ENCODE measurements at regions not wholly inside any gene's neighbourhood (a gene's known extent, or its start where the extent isn't known, plus 50 kb on each side); places are given as distances from the start of the nearest gene placed in this dataset.

- H4K5ac ChIP-seq (ENCODE audit: insufficient read length, low read depth, low read length): no peak overlapping the region
- no peak overlapping the region for H3K23ac ChIP-seq (ENCODE audit: insufficient read length, low read depth, low read length)
- no peak overlapping the region for H3K4ac ChIP-seq (ENCODE audit: low read depth, low read length)
- no peak overlapping the region for H4K91ac ChIP-seq (ENCODE audit: insufficient read length, low read depth, low read length)
- no peak overlapping the region for H2BK20ac ChIP-seq (ENCODE audit: low read depth, low read length, poor library complexity, severe bottlenecking)
- peaks cover 29 to 55% (median 38%) of the 10 kb centered on the region in 3 experiments for H3K36me3 Mint-ChIP-seq (ENCODE audit: insufficient read depth in 1 of 3, low read depth in 3 of 3)
- no peaks in the 10 kb centered on the region for H3K4me1 ChIP-seq (ENCODE audit: insufficient read depth, low read length)
- no peak overlapping the region for H2BK12ac ChIP-seq (ENCODE audit: insufficient read length, low read depth, low read length)
- no peak overlapping the region for H3K14ac ChIP-seq (ENCODE audit: insufficient read depth, low read length)
- no peak overlapping the region for H3K56ac ChIP-seq (ENCODE audit: insufficient read length, low read depth, low read length)
- DNase-seq: no peak
- TF ChIP-seq CTCF (conservative IDR thresholded peaks at IDR 0.05): no peak
- no peak overlapping the region for H2AK5ac ChIP-seq (ENCODE audit: insufficient read length, low read length)
- H3K79me1 ChIP-seq (ENCODE audit: insufficient read depth, low read depth, low read length, poor library complexity, severe bottlenecking): no peaks in the 10 kb centered on the region
- peaks cover 25 to 40% of the 10 kb centered on the region in 2 experiments for H3K9me3 Mint-ChIP-seq
- WGBS (ENCODE audit: extremely low coverage, insufficient read length, low lambda C conversion rate): no CpG with 5 or more reads among the region's 2 CpGs
- H4K8ac ChIP-seq (replicated peaks; ENCODE audit: insufficient read length, low read depth, low read length): no peak overlapping the region
- H3K9ac ChIP-seq (ENCODE audit: extremely low read depth, insufficient read length, low read length): no peak overlapping the region
- no peak overlapping the region; a peak in 1 of 7 replicates for H3K27ac Mint-ChIP-seq
- no peaks in the 10 kb centered on the region for H3K9me3 ChIP-seq (ENCODE audit: control insufficient read depth, low read depth, low read length)
- peaks cover 30% of the 10 kb centered on the region for H3K27me3 Mint-ChIP-seq (ENCODE audit: low read depth)
- H3K79me2 ChIP-seq (ENCODE audit: insufficient read depth, low read length): peaks cover 2% of the 10 kb centered on the region; the same call in 1 of the 2 replicates
- no peaks in the 10 kb centered on the region for H4K20me1 ChIP-seq (ENCODE audit: control insufficient read depth, insufficient read depth, insufficient read length)
- H2BK120ac ChIP-seq (ENCODE audit: low read depth, low read length, poor library complexity, severe bottlenecking): no peak overlapping the region
- H3T11ph ChIP-seq (ENCODE audit: low read length): no peak overlapping the region
- no peaks in the 10 kb centered on the region for H3K23me2 ChIP-seq (ENCODE audit: insufficient read length, low read depth, low read length, poor library complexity, severe bottlenecking)
- no peaks in the 10 kb centered on the region for H3K27me3 ChIP-seq (ENCODE audit: insufficient read depth, low read length)
- H2BK5ac ChIP-seq (ENCODE audit: insufficient read length, low read length): no peak overlapping the region
- H3K18ac ChIP-seq (ENCODE audit: insufficient read length, low read depth, low read length): no peak overlapping the region
- H2BK15ac ChIP-seq (ENCODE audit: low read depth, low read length): no peak overlapping the region
- peaks cover 46 to 64% of the 10 kb centered on the region in 2 experiments for H3K4me1 Mint-ChIP-seq
- H3K4me3 Mint-ChIP-seq: no peak overlapping the region
- no peak overlapping the region for H3K27ac ChIP-seq (ENCODE audit: insufficient read length, low read depth, low read length)
- H2AFZ ChIP-seq (ENCODE audit: low read length): no peak overlapping the region
- H3K4me2 ChIP-seq (ENCODE audit: insufficient read depth, insufficient read length, low read length): no peak overlapping the region
Observed at GRCh38 chrX:115911967-115912366, 258.6 kb upstream of the AGTR2 start.
